GM18873 (cell line): ENCODE measurements at regions not wholly inside any gene's neighbourhood (a gene's known extent, or its start where the extent isn't known, plus 50 kb on each side); places are given as distances from the start of the nearest gene placed in this dataset.

Experiments used
- ATAC-seq: cut with Tn5 transposase; IDR thresholded peaks from one replicate; pipeline ENCODE4 v1.9.1; 2021; ENCODE audit warnings: mild to moderate bottlenecking, moderate library complexity, moderate number of reproducible peaks; ENCODE audit not compliant: unreplicated experiment, low FRiP score

DNA sequence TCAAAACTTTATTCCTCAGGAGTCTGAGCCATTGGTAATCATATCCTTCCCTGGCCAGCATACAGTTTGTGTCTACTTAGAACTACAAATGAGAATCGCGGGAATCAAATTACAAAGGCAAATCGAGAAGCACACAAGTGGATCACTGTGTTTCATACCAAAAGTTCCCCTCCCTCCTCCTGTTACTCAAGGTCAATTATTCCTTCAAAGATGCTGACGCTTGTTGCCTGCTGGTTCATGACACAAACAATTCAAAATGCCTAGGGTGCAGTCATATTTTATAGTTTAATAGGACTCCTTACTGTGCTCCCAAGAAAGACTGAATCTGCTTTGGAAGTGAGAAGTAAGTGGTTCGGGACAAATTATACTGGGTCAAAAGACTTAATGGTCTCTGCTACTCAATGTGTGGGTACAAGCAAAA is 93.0 kb upstream of the PBX1 start:
- no peak for ATAC-seq

DNA sequence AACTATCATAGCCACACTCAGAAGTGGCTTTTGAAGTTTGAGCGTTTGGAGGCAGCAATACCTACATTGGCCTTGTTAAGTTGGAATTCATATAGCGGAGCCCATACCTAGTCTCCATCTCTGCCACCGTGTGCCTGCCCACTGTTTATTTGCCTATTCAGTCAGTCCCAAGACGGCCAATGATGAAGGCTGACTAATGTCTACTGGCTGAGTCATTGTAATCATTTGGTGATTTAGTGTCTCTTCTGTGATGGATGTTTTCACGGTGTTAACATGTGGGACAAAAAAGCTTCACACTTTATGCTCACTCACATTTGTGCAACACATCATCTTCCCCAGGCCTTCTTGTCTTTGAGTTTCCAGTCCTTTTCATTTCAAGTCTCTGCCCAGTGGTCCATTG is 92.6 kb upstream of the PBX1 start:
- ATAC-seq = no peak

DNA sequence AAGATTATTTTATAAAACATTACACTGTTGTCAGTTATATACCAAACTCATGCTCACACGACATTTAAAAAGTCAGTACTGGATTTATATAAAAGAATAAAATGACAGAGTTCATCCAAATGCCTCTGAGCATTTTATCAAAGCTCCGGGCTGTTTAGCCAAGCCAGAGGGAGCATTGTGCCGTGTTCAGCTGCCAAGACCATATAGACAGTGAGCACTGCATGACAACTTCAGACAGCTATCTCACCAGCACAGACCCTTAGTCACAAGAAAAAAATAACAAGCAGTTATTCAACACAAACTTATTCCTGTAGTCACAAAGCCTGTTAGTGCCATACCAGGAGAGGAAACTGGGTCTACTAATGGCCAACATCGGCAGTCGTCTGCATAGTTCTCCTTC is 88.0 kb upstream of the PBX1 start:
- ATAC-seq = no peak

DNA sequence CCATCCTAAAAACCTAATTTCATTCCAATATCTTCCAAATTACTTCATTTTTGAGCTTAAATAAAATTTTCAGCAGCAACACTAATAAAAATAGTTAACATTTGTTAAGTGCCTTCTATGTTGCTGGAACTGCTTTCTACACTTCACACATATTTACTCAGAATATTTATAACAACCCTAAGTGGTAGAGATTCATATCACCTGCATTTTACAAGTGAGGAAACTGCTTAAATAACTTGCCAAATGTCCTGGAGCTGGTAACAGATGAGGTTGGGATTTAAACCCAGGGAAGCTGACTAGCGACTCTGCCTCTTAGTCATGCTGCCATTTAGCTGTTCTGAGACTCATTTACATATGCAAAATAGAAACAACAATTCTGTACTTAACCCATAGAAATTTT is 86.1 kb upstream of the PBX1 start:
- no peak for ATAC-seq

DNA sequence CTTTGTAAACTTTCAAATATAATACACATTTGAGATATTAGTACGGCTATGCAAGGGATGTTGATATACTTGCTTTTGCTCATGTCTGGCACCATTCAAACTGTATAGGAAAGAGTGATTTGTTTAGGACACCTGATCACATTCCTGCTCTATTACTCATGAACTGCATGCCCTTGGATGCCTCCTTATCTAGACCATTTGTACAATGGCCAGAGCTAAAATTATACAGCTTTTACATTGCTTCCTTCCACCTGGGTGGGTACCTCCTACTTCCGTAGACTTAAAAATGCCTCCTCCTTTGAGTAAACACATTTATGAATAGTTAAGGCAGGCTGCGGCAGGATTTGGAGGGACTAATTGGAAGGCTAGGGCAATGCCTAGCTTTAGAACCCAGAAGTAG is 85.4 kb upstream of the PBX1 start:
- ATAC-seq = no peak

DNA sequence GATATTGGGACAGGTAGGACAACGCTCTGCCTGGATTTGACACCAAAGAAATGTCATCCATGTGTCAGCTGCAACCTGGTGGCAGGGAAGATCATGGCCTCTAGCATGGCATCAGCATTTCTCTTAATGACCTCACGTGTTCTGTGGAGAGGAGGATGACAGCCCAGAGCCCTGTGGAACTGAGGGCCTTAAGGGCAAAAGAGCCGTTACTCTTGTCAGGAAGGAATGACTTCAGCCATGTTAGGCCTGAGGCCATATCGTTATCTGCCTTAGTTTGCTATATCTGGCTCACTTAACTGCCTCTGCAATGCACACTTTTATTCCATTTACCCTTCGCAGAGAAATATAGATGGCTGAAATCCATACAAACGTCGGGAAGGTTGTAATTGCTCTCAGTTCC is 83.2 kb upstream of the PBX1 start:
- no peak for ATAC-seq

DNA sequence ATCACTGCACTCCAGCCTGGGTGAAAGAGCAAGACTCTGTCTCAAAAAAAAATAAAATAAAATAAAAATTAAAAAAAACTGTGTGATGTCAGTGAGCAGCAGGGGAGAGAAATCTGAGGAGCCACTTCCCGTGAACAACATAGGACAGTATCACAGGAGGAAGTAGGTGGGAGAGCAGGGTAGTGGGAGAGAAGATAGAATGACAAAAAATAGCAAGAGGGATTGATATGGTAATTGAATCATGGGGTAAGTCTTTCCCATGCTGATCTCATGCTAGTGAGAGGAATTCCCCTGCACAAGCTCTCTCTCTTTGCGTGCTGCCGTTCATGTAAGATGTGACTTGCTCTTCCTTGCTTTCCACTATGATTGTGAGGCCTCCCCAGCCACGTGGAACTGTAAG is 81.6 kb upstream of the PBX1 start:
- no peak for ATAC-seq

DNA sequence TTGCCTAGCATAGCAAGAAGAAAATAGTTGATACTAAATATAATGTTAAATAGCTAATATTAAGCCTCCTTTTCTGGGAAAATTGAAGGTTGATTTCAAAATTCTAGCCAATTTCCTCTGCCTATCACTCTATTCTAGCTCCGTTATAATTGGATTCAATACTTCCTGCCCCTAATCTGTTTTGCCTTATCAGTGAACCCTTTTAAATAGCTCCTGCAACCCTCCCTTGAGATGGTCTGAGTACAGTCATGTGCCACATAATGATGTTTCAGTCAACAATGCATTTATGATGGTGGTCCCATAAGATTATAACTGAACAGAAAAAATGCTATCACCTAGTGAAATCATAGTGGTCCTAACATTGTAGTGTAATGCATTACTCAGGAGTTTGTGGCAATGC is 79.7 kb upstream of the PBX1 start:
- no peak for ATAC-seq

DNA sequence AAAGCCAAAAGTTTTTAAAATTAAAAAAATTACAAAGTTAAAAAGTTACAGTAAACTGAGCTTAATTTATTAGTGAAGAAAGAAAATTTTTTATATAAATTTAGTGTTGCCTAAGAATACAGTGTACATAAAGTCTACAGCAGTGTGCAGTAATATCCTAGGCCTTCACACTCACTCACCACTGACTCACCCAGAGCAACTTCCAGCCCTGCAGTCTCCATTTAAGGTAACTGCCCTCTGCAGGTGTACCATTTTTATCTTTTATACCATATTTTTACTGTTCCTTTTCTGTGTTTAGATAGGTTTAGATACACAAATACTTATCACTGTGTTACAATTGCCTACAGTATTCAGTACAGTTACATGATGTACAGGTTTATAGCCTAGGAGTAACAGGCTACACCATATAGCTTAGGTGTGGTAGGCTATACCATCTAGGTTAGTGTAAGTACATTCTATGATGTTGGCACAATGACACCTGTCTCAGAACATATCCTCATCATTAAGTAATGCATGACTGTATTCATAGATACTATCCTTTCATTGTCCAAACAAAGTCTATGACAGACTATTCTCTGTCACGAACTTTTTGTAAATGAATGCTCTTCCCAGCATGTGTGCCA is 78.6 kb upstream of the PBX1 start:
- no peak for ATAC-seq

DNA sequence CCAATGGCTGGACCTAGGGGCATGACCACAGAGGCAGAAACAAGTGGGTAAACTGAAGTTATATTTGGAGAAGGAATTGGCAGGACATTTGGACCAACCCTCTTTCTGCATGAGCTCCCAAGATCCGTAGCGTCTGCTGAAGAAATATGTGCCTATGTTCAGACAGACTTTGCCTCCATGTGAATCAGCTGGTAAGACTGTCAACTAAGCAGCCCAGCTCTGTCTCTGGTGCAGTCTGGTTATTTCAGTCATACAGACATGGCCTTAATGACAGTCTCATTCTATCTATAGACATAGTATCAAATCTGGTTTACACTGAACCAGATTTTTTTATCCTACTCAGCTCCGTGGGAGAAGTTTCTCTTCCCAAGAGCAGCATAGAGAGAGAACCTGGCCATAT is 63.1 kb upstream of the PBX1 start:
- no peak for ATAC-seq

DNA sequence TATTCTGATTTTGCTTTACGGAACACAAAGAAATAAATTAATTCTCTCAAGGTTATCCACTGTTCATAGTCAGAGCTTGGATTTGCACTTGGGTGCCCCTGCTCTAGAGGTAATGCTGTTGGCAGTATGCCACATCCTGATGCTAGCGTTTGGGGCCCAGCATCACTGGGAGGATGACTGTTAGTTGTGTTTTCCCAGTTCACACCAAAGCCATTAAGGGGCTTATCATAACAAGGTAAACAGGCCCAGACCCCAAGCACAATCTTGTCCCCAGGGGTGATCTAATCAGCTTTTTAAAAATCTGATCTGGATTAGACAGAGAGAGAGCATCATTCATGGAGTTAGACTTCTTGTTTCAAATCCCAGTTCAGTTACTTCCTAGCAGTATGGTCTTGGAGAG is 60.2 kb upstream of the PBX1 start:
- ATAC-seq = no peak

DNA sequence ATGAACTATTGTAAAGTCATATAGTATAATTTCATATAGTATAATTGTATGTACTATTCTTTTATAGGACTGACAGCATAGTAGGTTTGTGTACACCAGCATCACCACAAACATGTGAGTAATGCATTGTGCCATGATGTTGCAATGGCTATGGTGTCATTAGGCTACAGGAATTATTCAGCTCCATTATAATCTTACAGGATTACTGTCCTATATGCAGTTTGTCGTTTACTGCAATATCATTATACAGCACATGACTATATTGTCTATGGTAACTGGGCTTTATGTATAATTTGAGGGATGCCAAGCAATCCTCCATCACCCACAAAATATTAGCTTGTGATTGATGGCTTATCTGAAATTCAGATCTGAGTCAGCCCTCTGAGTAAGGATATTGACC is 54.2 kb upstream of the PBX1 start:
- no peak for ATAC-seq
